ENCODE measurements at regions not wholly inside any gene's neighbourhood (a gene's known extent, or its start where the extent isn't known, plus 50 kb on each side); places are given as distances from the start of the nearest gene placed in this dataset.
A peak's percentile ranks its signal among the peaks of the same experiment; 100 is the strongest.

- no peak overlapping the region for H4K5ac ChIP-seq (ENCODE audit: insufficient read length, low read depth, low read length)
- Mint-ChIP-seq H3K4me1 (peaks cover 5 to 9% of the 10 kb centered on the region in 2 experiments), H3K27me3 (ENCODE audit: low read depth) (peaks cover 10% of the 10 kb centered on the region), H3K9me3 (peaks cover 13 to 15% of the 10 kb centered on the region in 2 experiments), H3K36me3 (ENCODE audit: insufficient read depth in 1 of 3, low read depth in 3 of 3) (peaks cover 2 to 18% (median 6%) of the 10 kb centered on the region in 3 experiments; a peak in 5 of 7 replicates), H3K27ac (peak overlapping the region in 1 of 3 experiments; percentile 30; a peak in 1 of 7 replicates), H3K4me3 (no peak overlapping the region)
- no peak overlapping the region for H2BK120ac ChIP-seq (ENCODE audit: low read depth, low read length, poor library complexity, severe bottlenecking)
- peak; percentile 83 for DNase-seq
- H4K8ac ChIP-seq (replicated peaks; ENCODE audit: insufficient read length, low read depth, low read length), result no peak overlapping the region
- no peak overlapping the region for H4K91ac ChIP-seq (ENCODE audit: insufficient read length, low read depth, low read length)
- no peak overlapping the region for H2AFZ ChIP-seq (ENCODE audit: low read length)
- no peak overlapping the region for H3K23ac ChIP-seq (ENCODE audit: insufficient read length, low read depth, low read length)
- H3K27ac ChIP-seq (ENCODE audit: insufficient read length, low read depth, low read length), result no peak overlapping the region
- H2BK20ac ChIP-seq (ENCODE audit: low read depth, low read length, poor library complexity, severe bottlenecking), result no peak overlapping the region
- no peak overlapping the region for H3K56ac ChIP-seq (ENCODE audit: insufficient read length, low read depth, low read length)
- H2AK5ac ChIP-seq (ENCODE audit: insufficient read length, low read length), result no peak overlapping the region
- no peaks in the 10 kb centered on the region for H3K27me3 ChIP-seq (ENCODE audit: insufficient read depth, low read length)
- no peak overlapping the region for H3K4me2 ChIP-seq (ENCODE audit: insufficient read depth, insufficient read length, low read length)
- no peak overlapping the region for H3K18ac ChIP-seq (ENCODE audit: insufficient read length, low read depth, low read length)
- no peaks in the 10 kb centered on the region for H4K20me1 ChIP-seq (ENCODE audit: control insufficient read depth, insufficient read depth, insufficient read length)
- no peaks in the 10 kb centered on the region for H3K23me2 ChIP-seq (ENCODE audit: insufficient read length, low read depth, low read length, poor library complexity, severe bottlenecking)
- H3K4ac ChIP-seq (ENCODE audit: low read depth, low read length), result no peak overlapping the region
- peaks cover 2% of the 10 kb centered on the region; the same call in 1 of the 2 replicates for H3K4me1 ChIP-seq (ENCODE audit: insufficient read depth, low read length)
- H2BK15ac ChIP-seq (ENCODE audit: low read depth, low read length), result no peak overlapping the region
- H3T11ph ChIP-seq (ENCODE audit: low read length), result no peak overlapping the region
- H3K9me3 ChIP-seq (ENCODE audit: control insufficient read depth, low read depth, low read length), result no peaks in the 10 kb centered on the region
- no peak overlapping the region for H3K9ac ChIP-seq (ENCODE audit: extremely low read depth, insufficient read length, low read length)
- H3K79me2 ChIP-seq (ENCODE audit: insufficient read depth, low read length), result no peaks in the 10 kb centered on the region
- no peak overlapping the region for H2BK12ac ChIP-seq (ENCODE audit: insufficient read length, low read depth, low read length)
- no peak overlapping the region for H2BK5ac ChIP-seq (ENCODE audit: insufficient read length, low read length)
- peak; percentile 81 for TF ChIP-seq CTCF (conservative IDR thresholded peaks at IDR 0.05)
- no peak overlapping the region for H3K14ac ChIP-seq (ENCODE audit: insufficient read depth, low read length)
- H3K79me1 ChIP-seq (ENCODE audit: insufficient read depth, low read depth, low read length, poor library complexity, severe bottlenecking), result no peaks in the 10 kb centered on the region
- WGBS (ENCODE audit: extremely low coverage, insufficient read length, low lambda C conversion rate), result no CpG with 5 or more reads among the region's 2 CpGs
These were observed 206.0 kb downstream of the CDC5L start for GRCh38 chr6:44593539-44593944.

All from H9 (cell line).